Muscle of leg (tissue), 3 donors: ENCODE measurements at regions not wholly inside any gene's neighbourhood (a gene's known extent, or its start where the extent isn't known, plus 50 kb on each side); places are given as distances from the start of the nearest gene placed in this dataset.
"Not testable (repeated sequence)": the region's sequence is repeated elsewhere in the genome, so short reads cannot be mapped to it uniquely, and the experiment has no call there.

Experiments used
- DNase-seq: peaks from one replicate; pipeline ENCODE4 v3.0.0; 2013
- H3K27ac ChIP-seq: one replicate; pipeline ENCODE4 v1.5.1; 2013; ENCODE audit warnings: mild to moderate bottlenecking, low read length, control low read depth
- H3K27me3 ChIP-seq: one replicate; pipeline ENCODE4 v1.6.1; 2013; ENCODE audit warnings: low read length; ENCODE audit not compliant: control insufficient read depth, insufficient read depth
- H3K36me3 ChIP-seq: one replicate; pipeline ENCODE4 v1.6.1; 2013; ENCODE audit warnings: low read length; ENCODE audit not compliant: control insufficient read depth, insufficient read depth
- H3K4me1 ChIP-seq: one replicate; pipeline ENCODE4 v1.6.1; 2013; ENCODE audit warnings: low read length; ENCODE audit not compliant: control insufficient read depth, insufficient read depth
- H3K4me3 ChIP-seq: one replicate; pipeline ENCODE4 v1.5.1; 2013; ENCODE audit warnings: low read length, control low read depth
- H3K9me3 ChIP-seq: replicated peaks from 2 replicates; pipeline ENCODE4 v1.6.1; 2013; ENCODE audit warnings: low read depth, low read length; ENCODE audit not compliant: control insufficient read depth
- WGBS: methylation state at CpG from one replicate; pipeline ENCODE4 v1.1.5; 2013; ENCODE audit warnings: missing lambda C conversion rate; ENCODE audit not compliant: insufficient coverage; 5-methylcytosine and 5-hydroxymethylcytosine counted together

- H3K9me3 ChIP-seq, result no peaks in the 10 kb centered on the region
- DNase-seq, result peak; percentile 40
- H3K27me3 ChIP-seq, result no peaks in the 10 kb centered on the region
- H3K4me1 ChIP-seq, result no peaks in the 10 kb centered on the region
- WGBS, result no CpG with 5 or more reads among the region's 2 CpGs
- H3K27ac ChIP-seq, result no peak overlapping the region
- no peaks in the 10 kb centered on the region for H3K36me3 ChIP-seq
- no peak overlapping the region for H3K4me3 ChIP-seq
Observed at GRCh38 chr6:112910256-112910655, 563.1 kb downstream of the RFPL4B start.

- no peaks in the 10 kb centered on the region for H3K9me3 ChIP-seq
- peak; percentile 90 for DNase-seq
- H3K4me1 ChIP-seq, result no peaks in the 10 kb centered on the region
- H3K27ac ChIP-seq, result peak overlapping the region; percentile 66
- H3K27me3 ChIP-seq, result no peaks in the 10 kb centered on the region
- no peak overlapping the region for H3K4me3 ChIP-seq
- WGBS, result no CpG with 5 or more reads among the region's 3 CpGs
- no peaks in the 10 kb centered on the region for H3K36me3 ChIP-seq
Observed at GRCh38 chr6:112911959-112912358, 564.8 kb downstream of the RFPL4B start.

GRCh38 chr6:112912416-112913101 is 565.4 kb downstream of the RFPL4B start:
- H3K4me1 ChIP-seq, result no peaks in the 10 kb centered on the region
- peak overlapping the region; percentile 66 for H3K27ac ChIP-seq
- no peaks in the 10 kb centered on the region for H3K27me3 ChIP-seq
- H3K9me3 ChIP-seq, result no peaks in the 10 kb centered on the region
- no peaks in the 10 kb centered on the region for H3K36me3 ChIP-seq
- WGBS, result no CpG with 5 or more reads among the region's 2 CpGs
- DNase-seq, result peak; percentile 91
- no peak overlapping the region for H3K4me3 ChIP-seq

- not testable (repeated sequence) for H3K4me1 ChIP-seq, H3K4me3 ChIP-seq, H3K27me3 ChIP-seq, H3K36me3 ChIP-seq, H3K27ac ChIP-seq, DNase-seq
- H3K9me3 ChIP-seq, result peaks cover 16% of the 10 kb centered on the region
- WGBS, result no CpG with 5 or more reads among the region's 14 CpGs
Observed at GRCh38 chr6:112919744-112920143, 572.6 kb downstream of the RFPL4B start.

GRCh38 chr6:112920994-112921393 is 573.9 kb downstream of the RFPL4B start:
- Histone ChIP-seq H3K4me1 (no peaks in the 10 kb centered on the region), H3K27ac (no peak overlapping the region), H3K4me3 (no peak overlapping the region), H3K9me3 (peaks cover 16% of the 10 kb centered on the region), H3K36me3 (no peaks in the 10 kb centered on the region), H3K27me3 (no peaks in the 10 kb centered on the region)
- DNase-seq, result no peak
- no CpG with 5 or more reads among the region's 3 CpGs for WGBS

GRCh38 chr6:112923940-112924587 is 576.9 kb downstream of the RFPL4B start:
- Histone ChIP-seq H3K27me3 (no peaks in the 10 kb centered on the region), H3K36me3 (no peaks in the 10 kb centered on the region), H3K4me3 (no peak overlapping the region), H3K4me1 (no peaks in the 10 kb centered on the region), H3K9me3 (peaks cover 16% of the 10 kb centered on the region), H3K27ac (no peak overlapping the region)
- DNase-seq, result no peak
- no CpG with 5 or more reads among the region's 2 CpGs for WGBS

- peaks cover 16% of the 10 kb centered on the region for H3K9me3 ChIP-seq
- H3K27ac ChIP-seq, result no peak overlapping the region
- H3K4me3 ChIP-seq, result no peak overlapping the region
- DNase-seq, result no peak
- H3K4me1 ChIP-seq, result no peaks in the 10 kb centered on the region
- H3K36me3 ChIP-seq, result no peaks in the 10 kb centered on the region
- no peaks in the 10 kb centered on the region for H3K27me3 ChIP-seq
Observed at GRCh38 chr6:112925702-112926101, 578.6 kb downstream of the RFPL4B start.

GRCh38 chr6:112927641-112928320 is 580.7 kb downstream of the RFPL4B start:
- H3K9me3 ChIP-seq, result peaks cover 4% of the 10 kb centered on the region
- no peak overlapping the region for H3K4me3 ChIP-seq
- H3K27ac ChIP-seq, result no peak overlapping the region
- H3K27me3 ChIP-seq, result no peaks in the 10 kb centered on the region
- peak; percentile 89 for DNase-seq
- no peaks in the 10 kb centered on the region for H3K4me1 ChIP-seq
- no peaks in the 10 kb centered on the region for H3K36me3 ChIP-seq
- WGBS, result no CpG with 5 or more reads among the region's 4 CpGs

- Histone ChIP-seq H3K36me3 (no peaks in the 10 kb centered on the region), H3K4me3 (no peak overlapping the region)
- DNase-seq, result no peak
Observed at GRCh38 chr6:112929641-112930040, 582.5 kb downstream of the RFPL4B start.

GRCh38 chr6:112931832-112932231 is 584.7 kb downstream of the RFPL4B start:
- Histone ChIP-seq H3K4me1 (no peaks in the 10 kb centered on the region), H3K27ac (no peak overlapping the region), H3K9me3 (no peaks in the 10 kb centered on the region), H3K27me3 (no peaks in the 10 kb centered on the region), H3K4me3 (no peak overlapping the region), H3K36me3 (no peaks in the 10 kb centered on the region)
- no CpG with 5 or more reads among the region's 3 CpGs for WGBS
- peak; percentile 75 for DNase-seq

More at GRCh38 chr6:112929641-112930040, 582.5 kb downstream of the RFPL4B start:
- Histone ChIP-seq H3K27ac (no peak overlapping the region), H3K27me3 (no peaks in the 10 kb centered on the region), H3K4me1 (no peaks in the 10 kb centered on the region), H3K9me3 (no peaks in the 10 kb centered on the region)
